PC-9 (cell line): ENCODE measurements at regions not wholly inside any gene's neighbourhood (a gene's known extent, or its start where the extent isn't known, plus 50 kb on each side); places are given as distances from the start of the nearest gene placed in this dataset.

Source experiments
- BruUV-seq: library from RNA; stranded (reverse); fragments of 400-500 nt; replicated peaks from 2 replicates; lab custom pipeline; 2021; lab: Mats Ljungman, UMichigan
- CTCF ChIA-PET: fragments of 300-600 bp; sonication (Branson Sonifier 250); formaldehyde crosslinking; loops from one replicate; lab custom pipeline; 2022; ENCODE audit warnings: antibody characterized with exemption; lab: Charles Lee
- POLR2A ChIA-PET: fragments of 300-600 bp; sonication (Branson Sonifier 250); formaldehyde crosslinking; loops from one replicate; lab custom pipeline; 2022; ENCODE audit warnings: antibody characterized with exemption; ENCODE audit not compliant: unreplicated experiment; lab: Charles Lee
- DNase-seq, 2 experiments: peaks; one replicate each; pipeline versions ENCODE4 v3.0.0 to v3.0.0-alpha.2; 2015 to 2022; ENCODE audit warnings: mixed read lengths in 1 of 2
- H2AFZ ChIP-seq: fragments of 200-600 bp; sonication (generic); 2 replicates; pipeline ENCODE4 v1.8.1; 2017; ENCODE audit warnings: antibody characterized with exemption
- H3F3A ChIP-seq: fragments of 200-600 bp; sonication (generic); 2 replicates; pipeline ENCODE4 v1.8.1; 2017; ENCODE audit warnings: antibody characterized with exemption, mild to moderate bottlenecking, low read depth; ENCODE audit not compliant: insufficient read depth
- H3K27ac ChIP-seq: fragments of 200-600 bp; sonication (generic); 2 replicates; pipeline ENCODE4 v1.6.1; 2016; ENCODE audit warnings: mixed run types
- H3K27me3 ChIP-seq: fragments of 200-600 bp; sonication (generic); 2 replicates; pipeline ENCODE4 v1.6.1; 2016; ENCODE audit warnings: low read depth, mixed run types; ENCODE audit not compliant: insufficient read depth
- H3K36me3 ChIP-seq: fragments of 200-600 bp; sonication (generic); 2 replicates; pipeline ENCODE4 v1.6.1; 2016; ENCODE audit warnings: low read depth, mixed run types
- H3K4me1 ChIP-seq: fragments of 200-600 bp; sonication (generic); replicated peaks from 2 replicates; pipeline ENCODE4 v1.6.1; 2016; ENCODE audit warnings: mixed run types; ENCODE audit not compliant: insufficient read depth
- H3K4me2 ChIP-seq: fragments of 200-600 bp; sonication (generic); 2 replicates; pipeline ENCODE4 v1.6.1; 2017; ENCODE audit warnings: mixed run types
- H3K4me3 ChIP-seq: fragments of 200-600 bp; sonication (generic); 2 replicates; pipeline ENCODE4 v1.6.1; 2016; ENCODE audit warnings: mixed run types
- H3K79me2 ChIP-seq: fragments of 200-600 bp; sonication (generic); 2 replicates; pipeline ENCODE4 v1.6.1; 2017; ENCODE audit warnings: low read depth, mixed run types
- H3K9me2 ChIP-seq: fragments of 200-600 bp; sonication (generic); 2 replicates; pipeline ENCODE4 v1.8.1; 2017; ENCODE audit warnings: mild to moderate bottlenecking; ENCODE audit not compliant: insufficient read depth
- H3K9me3 ChIP-seq: fragments of 200-600 bp; sonication (generic); 2 replicates; pipeline ENCODE4 v1.8.1; 2016; ENCODE audit warnings: low read depth; ENCODE audit not compliant: insufficient read depth
- H4K20me1 ChIP-seq: fragments of 200-600 bp; sonication (generic); 2 replicates; pipeline ENCODE4 v1.8.1; 2017; ENCODE audit not compliant: insufficient read depth
- CTCF ChIP-seq: fragments of 200-600 bp; sonication (generic); conservative IDR thresholded peaks from 2 replicates; pipeline ENCODE4 v1.6.1; 2017; ENCODE audit warnings: mixed run types, antibody characterized with exemption, mild to moderate bottlenecking, moderate library complexity
- EZH2 ChIP-seq: fragments of 200-600 bp; sonication (generic); IDR thresholded peaks from 2 replicates; pipeline ENCODE4 v1.8.0; 2017; ENCODE audit warnings: antibody characterized with exemption, low read depth
- intact Hi-C: fragments of 100-400 bp; cut with micrococcal nuclease; formaldehyde crosslinking; loops from one replicate; pipeline ENCODE4 v1.10.0; 2022; ENCODE audit not compliant: unreplicated experiment

DNA sequence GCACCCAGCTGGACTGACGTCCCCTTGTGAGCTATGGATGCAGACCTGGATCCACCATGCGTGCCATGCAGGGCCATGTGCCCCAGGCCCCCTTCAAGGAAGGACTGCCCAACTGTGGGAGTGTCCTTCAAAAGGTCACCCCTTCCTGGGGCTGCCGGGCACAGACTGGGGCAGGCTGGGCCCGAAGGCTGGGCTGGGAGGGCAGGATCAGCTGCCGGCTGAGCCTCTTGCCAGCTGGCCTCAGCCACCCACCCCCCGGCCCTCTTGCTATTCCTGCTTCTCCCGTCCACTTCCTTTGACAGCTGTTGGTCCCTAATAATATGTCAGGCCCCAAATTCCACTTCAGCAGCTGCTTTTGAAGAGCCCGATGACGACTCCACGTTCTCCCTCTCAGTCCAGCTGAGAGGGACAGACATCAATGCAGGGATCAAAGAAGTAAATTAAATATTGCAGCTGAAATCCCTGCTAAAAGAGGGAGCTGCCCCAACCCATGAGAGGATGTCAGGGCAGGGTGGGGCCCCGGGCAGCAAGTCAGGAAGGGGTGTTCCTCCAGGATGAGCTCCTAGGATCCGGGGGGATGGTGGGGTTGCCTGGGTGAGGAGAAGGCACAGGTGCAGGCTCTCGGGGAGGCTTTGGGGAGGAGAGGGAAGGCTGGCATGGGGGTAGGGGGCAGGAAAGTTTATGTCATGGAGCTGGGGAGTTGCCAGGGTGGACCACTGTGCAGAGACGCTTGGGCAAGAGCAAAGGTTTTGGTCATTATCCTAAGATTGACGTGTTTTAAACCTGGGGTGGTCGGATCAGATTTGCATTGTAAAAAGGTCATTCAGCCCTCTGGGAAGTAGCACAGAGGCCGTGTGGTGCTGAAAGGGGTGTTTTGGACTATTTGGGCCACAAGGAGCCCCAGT lies 185.0 kb downstream of the ANKRD60 start:
- Histone ChIP-seq H3K27me3 (no peaks in the 10 kb centered on the region), H3K9me3 (no peaks in the 10 kb centered on the region), H3K4me1 (no peaks in the 10 kb centered on the region), H3K79me2 (no peaks in the 10 kb centered on the region), H4K20me1 (no peaks in the 10 kb centered on the region), H3K36me3 (no peaks in the 10 kb centered on the region), H3K9me2 (no peaks in the 10 kb centered on the region), H3K4me2 (no peak overlapping the region), H3K4me3 (no peak overlapping the region), H3K27ac (no peak overlapping the region), H3F3A (no peaks in the 10 kb centered on the region), H2AFZ (no peak overlapping the region)
- DNase-seq: no peak
- POLR2A ChIA-PET: no interaction called here
- TF ChIP-seq CTCF (no peak), EZH2 (no peak)
- intact Hi-C loops: no loop called here
- BruUV-seq: no TSS peak
- CTCF ChIA-PET: interaction anchor here (0.5 to 0.7 kb wide), 2 partner anchors 20 to 138 kb away, joined by 4 to 14 read pairs; no protein-coding TSS in a partner anchor

- no peak overlapping the region for H3K27ac ChIP-seq
- no peaks in the 10 kb centered on the region for H3K27me3 ChIP-seq
- no peaks in the 10 kb centered on the region for H3K79me2 ChIP-seq
- DNase-seq: no peak
- no peak overlapping the region for H3K4me2 ChIP-seq
- TF ChIP-seq EZH2 (no peak), CTCF (no peak)
- H3K4me1 ChIP-seq: no peaks in the 10 kb centered on the region
- no peaks in the 10 kb centered on the region for H3K36me3 ChIP-seq
- no peaks in the 10 kb centered on the region for H3K9me2 ChIP-seq
- H4K20me1 ChIP-seq: no peaks in the 10 kb centered on the region
- H2AFZ ChIP-seq: no peak overlapping the region
- H3K9me3 ChIP-seq: no peaks in the 10 kb centered on the region
- ChIA-PET CTCF (no interaction called here), POLR2A (no interaction called here)
- no peak overlapping the region for H3K4me3 ChIP-seq
- no peaks in the 10 kb centered on the region for H3F3A ChIP-seq
- intact Hi-C loops: no loop called here
- no TSS peak for BruUV-seq
Observed at GRCh38 chr20:58042591-58042990, 185.9 kb downstream of the ANKRD60 start.

GRCh38 chr20:58040447-58041290 lies 187.8 kb downstream of the ANKRD60 start:
- no TSS peak for BruUV-seq
- no peak for DNase-seq
- CTCF ChIA-PET: no interaction called here
- no peaks in the 10 kb centered on the region for H3K9me3 ChIP-seq
- no peaks in the 10 kb centered on the region for H4K20me1 ChIP-seq
- H3K4me2 ChIP-seq: no peak overlapping the region
- H3K9me2 ChIP-seq: no peaks in the 10 kb centered on the region
- TF ChIP-seq CTCF (no peak), EZH2 (no peak)
- H3K79me2 ChIP-seq: no peaks in the 10 kb centered on the region
- no peak overlapping the region for H2AFZ ChIP-seq
- POLR2A ChIA-PET: no interaction called here
- H3K27me3 ChIP-seq: no peaks in the 10 kb centered on the region
- H3K27ac ChIP-seq: no peak overlapping the region
- intact Hi-C loops: no loop called here
- H3K4me1 ChIP-seq: no peaks in the 10 kb centered on the region
- H3K4me3 ChIP-seq: no peak overlapping the region
- H3F3A ChIP-seq: no peaks in the 10 kb centered on the region
- H3K36me3 ChIP-seq: no peaks in the 10 kb centered on the region
